DOHH2 (cell line): ENCODE measurements at regions not wholly inside any gene's neighbourhood (a gene's known extent, or its start where the extent isn't known, plus 50 kb on each side); places are given as distances from the start of the nearest gene placed in this dataset.

Experiments
- H3F3A ChIP-seq: fragments of 200-600 bp; sonication (generic), shearing (Covaris generic); 2 replicates; pipeline ENCODE4 v1.6.0; 2016; ENCODE audit warnings: antibody characterized with exemption, mild to moderate bottlenecking; ENCODE audit not compliant: control insufficient read depth, insufficient read depth
- H3K27ac ChIP-seq: fragments of 200-600 bp; sonication (generic); 2 replicates; pipeline ENCODE4 v1.5.1; 2014; ENCODE audit warnings: low read depth, mild to moderate bottlenecking, low read length, moderate library complexity
- H3K27me3 ChIP-seq: fragments of 200-600 bp; sonication (generic); 2 replicates; pipeline ENCODE4 v1.6.1; 2014; ENCODE audit warnings: mild to moderate bottlenecking, low read length, mixed read lengths; ENCODE audit not compliant: control insufficient read depth
- H3K36me3 ChIP-seq: fragments of 200-600 bp; sonication (generic); 2 replicates; pipeline ENCODE4 v1.6.1; 2014; ENCODE audit warnings: mild to moderate bottlenecking, low read length, moderate library complexity, mixed read lengths; ENCODE audit not compliant: control insufficient read depth
- H3K4me1 ChIP-seq: fragments of 200-600 bp; sonication (generic); 2 replicates; pipeline ENCODE4 v1.6.1; 2014; ENCODE audit warnings: mild to moderate bottlenecking, low read length, mixed read lengths; ENCODE audit not compliant: control insufficient read depth
- H3K4me2 ChIP-seq: fragments of 200-600 bp; sonication (generic); 2 replicates; pipeline ENCODE4 v1.6.0; 2014; ENCODE audit warnings: mild to moderate bottlenecking, low read length, moderate library complexity
- H3K4me3 ChIP-seq: fragments of 200-600 bp; sonication (generic); 2 replicates; pipeline ENCODE4 v1.5.1; 2014; ENCODE audit warnings: mild to moderate bottlenecking, low read length, mixed read lengths
- H3K79me2 ChIP-seq: fragments of 200-600 bp; sonication (generic); 2 replicates; pipeline ENCODE4 v1.6.1; 2014; ENCODE audit warnings: mild to moderate bottlenecking, low read length, mixed read lengths; ENCODE audit not compliant: control insufficient read depth
- H3K9me2 ChIP-seq: fragments of 200-600 bp; sonication (generic); replicated peaks from 2 replicates; pipeline ENCODE4 v1.6.1; 2014; ENCODE audit warnings: mild to moderate bottlenecking, low read length, mixed read lengths; ENCODE audit not compliant: control insufficient read depth
- H3K9me3 ChIP-seq: fragments of 200-600 bp; sonication (generic); 2 replicates; pipeline ENCODE4 v1.6.1; 2014; ENCODE audit warnings: antibody characterized with exemption, low read length, mixed read lengths; ENCODE audit not compliant: control insufficient read depth, insufficient read depth
- H4K20me1 ChIP-seq: fragments of 200-600 bp; sonication (generic); 2 replicates; pipeline ENCODE4 v1.6.0; 2014; ENCODE audit warnings: low read depth, mild to moderate bottlenecking, antibody characterized with exemption, low read length, moderate library complexity; ENCODE audit not compliant: control insufficient read depth, insufficient read depth
- EZH2phosphoT487 ChIP-seq: fragments of 200-600 bp; sonication (generic); IDR thresholded peaks from 2 replicates; pipeline ENCODE4 v1.6.1; 2017; ENCODE audit warnings: borderline replicate concordance, mild to moderate bottlenecking, antibody characterized with exemption, low read length, moderate library complexity, mixed read lengths
- TF ChIP-seq, protein P1 (sequence below): fragments of 200-600 bp; sonication (generic); IDR thresholded peaks from one replicate; pipeline ENCODE4 v1.5.1; 2014; ENCODE audit warnings: antibody characterized with exemption, mild to moderate bottlenecking, low read depth, low read length; ENCODE audit not compliant: poor library complexity, severe bottlenecking

DNA sequence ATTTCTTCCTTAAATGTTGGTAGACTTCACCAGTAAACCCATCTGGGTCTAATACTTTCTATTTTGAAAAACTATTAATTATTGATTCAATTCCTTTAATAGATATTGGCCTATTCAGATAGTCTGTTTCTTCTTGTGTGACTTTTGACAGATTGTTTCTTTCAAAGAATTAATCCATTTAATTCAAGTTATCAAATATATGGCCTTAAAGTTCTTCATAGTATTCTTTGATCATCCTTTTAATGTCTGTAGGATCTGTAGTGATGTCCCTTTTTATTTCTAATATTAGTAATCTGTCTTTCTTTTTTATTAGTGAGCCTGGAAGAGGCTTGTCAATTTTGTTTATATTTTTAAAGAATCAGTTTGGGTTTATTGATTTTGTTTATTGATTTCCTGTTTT is 190.0 kb downstream of the SLC38A4 start:
- Histone ChIP-seq H3K4me1 (no peaks in the 10 kb centered on the region), H3K4me3 (no peak overlapping the region), H3K9me3 (no peaks in the 10 kb centered on the region), H3K4me2 (no peak overlapping the region), H3K9me2 (no peaks in the 10 kb centered on the region), H3K36me3 (no peaks in the 10 kb centered on the region), H4K20me1 (no peaks in the 10 kb centered on the region), H3K79me2 (no peaks in the 10 kb centered on the region), H3F3A (no peaks in the 10 kb centered on the region), H3K27me3 (no peaks in the 10 kb centered on the region), H3K27ac (no peak overlapping the region)
- TF ChIP-seq, protein P1, sequence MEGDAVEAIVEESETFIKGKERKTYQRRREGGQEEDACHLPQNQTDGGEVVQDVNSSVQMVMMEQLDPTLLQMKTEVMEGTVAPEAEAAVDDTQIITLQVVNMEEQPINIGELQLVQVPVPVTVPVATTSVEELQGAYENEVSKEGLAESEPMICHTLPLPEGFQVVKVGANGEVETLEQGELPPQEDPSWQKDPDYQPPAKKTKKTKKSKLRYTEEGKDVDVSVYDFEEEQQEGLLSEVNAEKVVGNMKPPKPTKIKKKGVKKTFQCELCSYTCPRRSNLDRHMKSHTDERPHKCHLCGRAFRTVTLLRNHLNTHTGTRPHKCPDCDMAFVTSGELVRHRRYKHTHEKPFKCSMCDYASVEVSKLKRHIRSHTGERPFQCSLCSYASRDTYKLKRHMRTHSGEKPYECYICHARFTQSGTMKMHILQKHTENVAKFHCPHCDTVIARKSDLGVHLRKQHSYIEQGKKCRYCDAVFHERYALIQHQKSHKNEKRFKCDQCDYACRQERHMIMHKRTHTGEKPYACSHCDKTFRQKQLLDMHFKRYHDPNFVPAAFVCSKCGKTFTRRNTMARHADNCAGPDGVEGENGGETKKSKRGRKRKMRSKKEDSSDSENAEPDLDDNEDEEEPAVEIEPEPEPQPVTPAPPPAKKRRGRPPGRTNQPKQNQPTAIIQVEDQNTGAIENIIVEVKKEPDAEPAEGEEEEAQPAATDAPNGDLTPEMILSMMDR: no peak
- TF ChIP-seq EZH2phosphoT487: no peak

DNA sequence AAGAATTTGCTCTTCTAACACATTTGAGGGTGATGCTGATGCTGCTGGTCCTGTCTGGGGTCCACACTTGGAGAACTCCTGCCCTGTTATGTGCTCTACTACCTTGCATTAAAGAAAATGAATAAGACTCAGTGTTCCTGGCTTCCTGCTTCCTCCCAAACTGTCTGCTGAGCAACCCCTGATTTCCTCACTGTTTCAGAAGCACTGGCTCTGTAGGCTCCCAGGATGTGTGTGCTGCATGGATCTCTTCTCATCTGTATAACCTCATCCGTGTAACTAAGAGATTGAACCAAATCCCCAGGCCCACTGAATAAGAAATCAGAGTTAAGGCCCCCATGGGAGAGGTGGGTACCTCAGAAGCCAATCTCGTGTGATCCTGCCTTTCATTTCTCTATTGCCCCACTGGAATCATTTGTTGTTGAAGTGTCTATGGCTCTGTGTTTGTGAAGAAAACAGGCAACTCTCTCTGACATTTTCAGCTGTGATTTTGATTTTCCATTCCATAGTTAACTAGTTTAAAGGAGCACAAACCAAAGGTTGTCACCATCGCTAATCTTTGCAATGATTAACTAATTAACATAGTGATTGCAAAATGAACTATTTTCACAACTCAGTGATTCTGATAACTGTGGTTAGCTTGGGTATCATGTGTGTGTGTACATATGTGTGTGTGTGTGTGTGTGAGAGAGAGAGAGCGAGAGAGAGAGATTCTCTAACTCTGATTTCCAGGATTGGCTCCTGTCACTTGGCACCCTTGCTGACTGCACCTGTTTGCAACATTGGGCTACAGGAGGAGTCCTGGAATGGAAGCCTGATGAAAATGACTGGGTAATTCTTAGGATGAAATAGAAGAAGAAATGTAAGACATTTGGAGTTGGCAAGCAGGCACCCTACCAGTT is 196.2 kb downstream of the SLC38A4 start:
- TF ChIP-seq, protein P1: no peak
- Histone ChIP-seq H3K4me1 (no peaks in the 10 kb centered on the region), H3K27ac (no peak overlapping the region)

DNA sequence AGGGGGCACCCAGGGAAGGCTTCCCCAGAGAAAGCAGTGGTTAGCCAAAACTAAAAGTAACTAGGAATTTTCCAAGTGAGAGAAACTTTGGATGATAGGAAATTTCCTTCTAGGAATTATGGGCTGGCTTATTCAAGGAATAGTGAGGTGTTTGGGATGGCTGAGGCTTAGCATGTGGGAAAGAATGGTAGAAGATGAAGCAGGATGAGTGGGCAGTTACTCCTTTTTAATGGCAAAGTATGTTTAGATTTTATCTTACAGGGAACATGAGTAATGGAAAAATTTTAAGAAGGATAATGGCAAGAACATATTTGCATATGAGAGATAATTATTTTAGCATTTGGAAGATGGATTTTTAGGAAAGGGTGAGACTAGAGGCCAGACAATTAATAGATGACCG is 197.6 kb downstream of the SLC38A4 start:
- Histone ChIP-seq H3K4me1 (no peaks in the 10 kb centered on the region), H3K27ac (no peak overlapping the region), H3K4me3 (no peak overlapping the region), H3K9me3 (no peaks in the 10 kb centered on the region), H3K9me2 (no peaks in the 10 kb centered on the region), H3K79me2 (no peaks in the 10 kb centered on the region), H3K4me2 (no peak overlapping the region), H3F3A (no peaks in the 10 kb centered on the region), H3K27me3 (no peaks in the 10 kb centered on the region), H3K36me3 (no peaks in the 10 kb centered on the region), H4K20me1 (no peaks in the 10 kb centered on the region)
- TF ChIP-seq, protein P1: no peak
- TF ChIP-seq EZH2phosphoT487: no peak

More for the DNA sequence above, 196.2 kb downstream of the SLC38A4 start:
- H3K9me2 ChIP-seq: no peaks in the 10 kb centered on the region
- H3K4me3 ChIP-seq: no peak overlapping the region
- H4K20me1 ChIP-seq: no peaks in the 10 kb centered on the region
- no peaks in the 10 kb centered on the region for H3K79me2 ChIP-seq
- H3K9me3 ChIP-seq: no peaks in the 10 kb centered on the region
- no peak overlapping the region for H3K4me2 ChIP-seq
- no peaks in the 10 kb centered on the region for H3K36me3 ChIP-seq
- H3K27me3 ChIP-seq: no peaks in the 10 kb centered on the region
- H3F3A ChIP-seq: no peaks in the 10 kb centered on the region
